ENCODE measurements at regions not wholly inside any gene's neighbourhood (a gene's known extent, or its start where the extent isn't known, plus 50 kb on each side); places are given as distances from the start of the nearest gene placed in this dataset.

DNA sequence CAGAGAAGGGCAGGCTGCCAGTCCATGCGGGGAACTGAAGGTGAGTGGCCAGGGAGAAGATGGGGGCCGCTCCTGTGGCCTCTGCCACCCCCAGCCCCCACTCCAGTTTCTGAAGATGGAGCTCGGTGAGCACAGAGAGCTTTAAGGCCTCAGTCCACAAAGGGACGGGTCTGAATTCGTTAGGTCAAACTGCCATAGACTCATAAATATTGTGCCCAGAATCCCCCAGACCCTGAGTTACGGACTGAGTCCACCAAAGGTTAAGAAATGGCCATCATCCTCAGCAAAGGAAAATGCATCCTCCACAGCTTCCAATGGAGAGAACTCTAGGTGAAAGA, 344.2 kb downstream of the BUD13 start:
- no peak for TF ChIP-seq CTCF (IDR thresholded peaks at IDR 0.05; ENCODE audit: low read length)
- no peak for TF ChIP-seq EZH2 (IDR thresholded peaks at IDR 0.05; ENCODE audit: borderline replicate concordance, low read length)

Data from OCI-LY1 (cell line).